ENCODE measurements at regions not wholly inside any gene's neighbourhood (a gene's known extent, or its start where the extent isn't known, plus 50 kb on each side); places are given as distances from the start of the nearest gene placed in this dataset.

GRCh38 chr10:42491801-42492200 is 146.6 kb downstream of the ZNF33B start:
- DNase-seq, result no peak
- Mint-ChIP-seq H3K36me3 (ENCODE audit: low read depth) (no peaks in the 10 kb centered on the region), H3K27ac (no peak overlapping the region), H3K4me3 (no peak overlapping the region), H3K9me3 (peaks cover 94% of the 10 kb centered on the region), H3K27me3 (ENCODE audit: low read depth, poor library complexity) (no peaks in the 10 kb centered on the region), H3K4me1 (no peaks in the 10 kb centered on the region)
- TF ChIP-seq CTCF (IDR thresholded peaks at IDR 0.05), result no peak

- Mint-ChIP-seq H3K4me1 (no peaks in the 10 kb centered on the region), H3K27me3 (ENCODE audit: low read depth, poor library complexity) (no peaks in the 10 kb centered on the region), H3K4me3 (no peak overlapping the region), H3K27ac (no peak overlapping the region), H3K36me3 (ENCODE audit: low read depth) (no peaks in the 10 kb centered on the region), H3K9me3 (peaks cover 93% of the 10 kb centered on the region)
- no peak for DNase-seq
- no peak for TF ChIP-seq CTCF (IDR thresholded peaks at IDR 0.05)
These were observed 147.3 kb downstream of the ZNF33B start for GRCh38 chr10:42491001-42491592.

- Mint-ChIP-seq H3K27ac (no peak overlapping the region), H3K4me1 (no peaks in the 10 kb centered on the region), H3K9me3 (peaks cover 93% of the 10 kb centered on the region), H3K36me3 (ENCODE audit: low read depth) (no peaks in the 10 kb centered on the region), H3K27me3 (ENCODE audit: low read depth, poor library complexity) (no peaks in the 10 kb centered on the region), H3K4me3 (no peak overlapping the region)
- no peak for TF ChIP-seq CTCF (IDR thresholded peaks at IDR 0.05)
- DNase-seq, result no peak
These were observed 148.0 kb downstream of the ZNF33B start for GRCh38 chr10:42490368-42490767.

GRCh38 chr10:42488416-42488815 is 150.0 kb downstream of the ZNF33B start:
- no peak overlapping the region for H3K4me3 Mint-ChIP-seq
- H3K4me1 Mint-ChIP-seq, result no peaks in the 10 kb centered on the region
- no peak overlapping the region for H3K27ac Mint-ChIP-seq
- TF ChIP-seq CTCF (IDR thresholded peaks at IDR 0.05), result no peak
- no peaks in the 10 kb centered on the region for H3K27me3 Mint-ChIP-seq (ENCODE audit: low read depth, poor library complexity)
- peaks cover 91% of the 10 kb centered on the region for H3K9me3 Mint-ChIP-seq
- no peak for DNase-seq
- H3K36me3 Mint-ChIP-seq (ENCODE audit: low read depth), result no peaks in the 10 kb centered on the region

- H3K27ac Mint-ChIP-seq, result no peak overlapping the region
- no peak overlapping the region for H3K4me3 Mint-ChIP-seq
- H3K36me3 Mint-ChIP-seq (ENCODE audit: low read depth), result no peaks in the 10 kb centered on the region
- H3K4me1 Mint-ChIP-seq, result no peaks in the 10 kb centered on the region
- no peak for DNase-seq
- TF ChIP-seq CTCF (IDR thresholded peaks at IDR 0.05), result no peak
- H3K27me3 Mint-ChIP-seq (ENCODE audit: low read depth, poor library complexity), result peaks cover 3% of the 10 kb centered on the region
- peaks cover 98% of the 10 kb centered on the region for H3K9me3 Mint-ChIP-seq
These were observed 156.0 kb downstream of the ZNF33B start for GRCh38 chr10:42482411-42482810.

GRCh38 chr10:42479057-42479456 is 159.3 kb downstream of the ZNF33B start:
- Mint-ChIP-seq H3K27me3 (ENCODE audit: low read depth, poor library complexity) (peaks cover 3% of the 10 kb centered on the region), H3K27ac (no peak overlapping the region), H3K4me3 (no peak overlapping the region), H3K9me3 (peaks cover 94% of the 10 kb centered on the region), H3K36me3 (ENCODE audit: low read depth) (no peaks in the 10 kb centered on the region), H3K4me1 (no peaks in the 10 kb centered on the region)
- DNase-seq, result no peak
- no peak for TF ChIP-seq CTCF (IDR thresholded peaks at IDR 0.05)

Measured in nephron progenitor cell (in vitro differentiated cells).